ENCODE measurements at regions not wholly inside any gene's neighbourhood (a gene's known extent, or its start where the extent isn't known, plus 50 kb on each side); places are given as distances from the start of the nearest gene placed in this dataset.

DNA sequence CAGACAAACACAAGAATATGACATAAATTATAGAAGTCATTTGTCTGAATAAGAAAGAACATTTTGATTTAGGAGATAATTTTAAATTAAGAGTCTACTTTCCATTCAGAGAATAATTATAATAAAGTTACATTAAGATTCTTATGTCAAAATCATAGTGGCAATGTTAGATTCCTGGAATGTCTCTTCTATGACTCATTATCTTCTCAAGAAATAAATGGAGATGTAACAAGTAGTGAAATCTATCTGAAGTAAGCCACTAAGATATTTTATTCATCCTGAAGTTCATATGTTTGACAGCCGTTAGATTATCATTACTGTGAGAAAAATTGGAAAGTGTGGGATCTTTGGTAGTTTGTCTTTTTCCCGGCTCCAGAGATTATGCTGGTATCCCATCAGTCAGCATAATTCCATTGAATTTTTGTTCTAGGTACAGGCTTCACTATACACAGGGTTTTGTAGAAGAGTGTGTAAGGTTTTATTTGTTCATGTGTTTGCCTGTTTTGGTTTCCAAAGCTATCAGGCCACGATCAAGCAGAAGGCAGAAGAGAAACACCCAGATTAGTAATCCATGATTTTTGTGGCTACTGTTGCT is 1246.6 kb upstream of the LRRTM1 start:
- no peak for DNase-seq

DNA sequence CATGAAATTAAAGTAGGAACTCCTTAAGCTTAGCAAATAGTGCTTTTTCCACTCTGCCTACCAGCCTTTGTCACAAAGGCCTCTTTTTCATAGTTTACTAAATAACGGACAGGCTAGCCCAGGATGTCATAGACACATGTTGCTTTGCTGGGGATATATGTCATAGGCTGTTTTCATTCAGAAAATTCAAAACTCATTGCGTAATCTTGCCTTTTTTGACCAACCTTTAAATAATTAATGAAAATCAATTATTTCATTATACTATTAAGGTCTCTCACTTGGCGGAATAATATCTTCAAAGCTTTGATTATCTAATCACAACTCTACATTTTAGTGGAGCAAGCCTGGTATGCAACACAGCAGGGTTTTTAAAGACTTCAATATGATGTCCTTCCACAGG is 1245.7 kb upstream of the LRRTM1 start:
- DNase-seq, result no peak

DNA sequence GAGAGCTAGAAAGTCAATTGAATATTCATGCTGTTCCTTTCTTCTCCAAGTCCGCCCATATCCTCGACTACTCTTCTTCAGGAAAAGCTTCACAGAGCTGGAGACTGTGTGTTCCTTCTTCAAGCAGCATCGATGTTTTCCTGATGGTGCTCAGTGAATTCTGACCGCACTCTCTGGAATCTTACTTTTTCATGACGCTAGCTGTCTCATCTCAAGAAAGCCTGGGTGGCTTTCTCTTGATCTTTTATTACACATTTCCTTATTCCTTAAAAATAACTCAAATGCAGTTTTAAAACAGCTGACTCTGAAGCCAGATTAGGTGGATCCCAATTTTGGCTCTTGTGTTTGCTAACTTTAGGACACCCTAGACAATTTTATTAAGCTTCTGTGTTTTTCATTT is 1245.1 kb upstream of the LRRTM1 start:
- DNase-seq, result no peak

DNA sequence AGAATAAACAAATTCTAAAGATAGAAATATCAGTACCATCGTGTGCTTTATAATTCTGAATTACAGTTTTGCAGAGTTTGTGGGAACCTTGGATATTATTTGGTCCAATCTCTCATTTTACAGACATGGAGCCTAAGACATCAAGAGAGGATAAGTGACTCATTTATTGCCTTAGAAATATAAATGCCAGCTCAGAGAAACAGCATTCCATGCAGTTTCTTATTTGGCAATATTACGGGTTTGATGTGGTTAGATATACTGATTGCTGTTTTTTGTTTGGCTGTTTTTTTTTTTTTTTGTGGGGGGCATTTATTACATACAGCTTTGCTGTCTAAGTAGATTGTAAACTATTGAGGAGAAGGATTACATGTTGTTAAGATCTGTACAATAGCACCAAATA is 1241.1 kb upstream of the LRRTM1 start:
- DNase-seq, result no peak

DNA sequence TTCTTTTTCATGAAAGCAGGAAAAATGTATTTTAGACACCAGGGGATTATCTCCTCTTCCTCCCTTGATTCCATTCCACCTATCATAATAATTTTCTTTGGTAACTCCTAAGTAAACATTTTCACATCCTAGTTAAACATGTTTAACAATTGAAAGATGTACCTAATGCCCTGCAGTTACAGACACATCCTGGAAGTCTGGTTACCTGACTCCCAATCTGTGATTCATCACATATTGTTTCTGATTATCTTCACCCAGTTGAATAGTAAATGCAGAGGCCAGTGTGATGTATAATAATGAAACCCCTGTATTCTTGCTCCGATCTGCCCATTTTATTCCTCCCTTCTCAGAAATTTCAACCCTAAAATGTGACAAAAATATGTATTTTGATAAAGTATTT is 1237.6 kb upstream of the LRRTM1 start:
- no peak for DNase-seq

DNA sequence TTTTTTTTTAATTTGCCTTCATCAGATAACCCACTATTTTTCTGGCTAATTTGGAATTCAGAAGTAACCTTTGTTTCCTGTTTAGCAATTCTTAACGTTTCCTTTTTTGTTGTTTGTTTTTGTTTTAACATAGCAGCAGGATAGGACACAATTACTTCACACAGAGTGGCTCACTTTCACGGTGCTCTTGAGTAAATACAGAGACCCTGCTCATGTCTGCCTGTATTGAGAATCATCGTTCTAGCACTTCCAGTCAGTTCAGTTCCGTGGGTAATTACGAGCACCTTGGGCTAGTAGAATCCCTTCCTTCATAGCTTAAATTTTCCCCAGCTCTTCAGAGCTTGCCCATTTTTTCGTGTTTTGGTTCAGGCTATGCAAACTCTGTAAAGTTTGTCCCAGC is 1225.4 kb upstream of the LRRTM1 start:
- DNase-seq, result no peak

DNA sequence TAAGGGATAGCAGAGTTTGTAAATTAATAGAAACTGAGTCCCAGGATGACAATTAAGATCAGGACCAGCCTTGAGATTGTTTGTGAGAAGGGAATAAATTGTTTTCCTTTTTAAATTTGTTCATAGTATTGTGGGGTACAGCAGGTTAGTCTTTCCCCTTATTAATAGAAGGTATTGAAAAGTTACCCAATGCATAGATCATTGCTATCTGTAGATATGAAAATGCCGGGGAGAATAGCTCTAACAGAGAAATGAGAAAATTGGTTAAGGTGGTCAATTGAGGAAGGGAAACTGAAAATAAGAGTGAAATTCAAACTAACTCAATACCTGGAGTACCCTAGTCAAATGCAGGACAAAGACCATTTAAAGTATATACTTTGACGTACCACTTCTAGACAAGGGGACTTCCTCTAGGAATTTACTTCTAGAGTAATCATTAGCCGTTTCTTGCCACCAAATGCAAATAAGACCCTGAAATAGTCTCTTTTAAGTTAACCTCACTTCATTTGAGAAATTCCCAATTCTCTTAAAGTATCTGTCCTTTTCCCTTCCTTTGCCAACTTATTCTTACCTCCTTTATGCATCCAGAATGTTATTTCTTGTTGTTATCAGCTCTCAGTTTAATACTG is 1224.4 kb upstream of the LRRTM1 start:
- DNase-seq, result no peak

DNA sequence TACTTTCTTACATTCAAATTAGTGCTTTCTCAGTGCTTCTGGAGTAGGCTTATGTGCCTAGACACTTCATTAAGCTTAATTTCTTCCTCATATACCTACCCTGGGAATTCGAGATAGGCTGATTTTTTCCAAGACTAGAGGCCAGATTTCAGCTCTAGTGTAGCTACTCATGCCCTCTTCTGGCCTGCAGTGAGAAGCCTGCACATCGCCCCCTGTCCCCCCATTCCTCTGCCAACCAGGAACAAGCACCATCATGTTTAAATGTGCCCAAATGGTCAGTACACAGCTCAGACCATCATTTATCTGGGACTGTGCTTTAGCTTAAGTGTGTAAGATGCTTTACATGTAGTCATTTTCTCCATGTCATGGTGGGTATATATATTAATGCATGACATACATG is 1218.8 kb upstream of the LRRTM1 start:
- no peak for DNase-seq

DNA sequence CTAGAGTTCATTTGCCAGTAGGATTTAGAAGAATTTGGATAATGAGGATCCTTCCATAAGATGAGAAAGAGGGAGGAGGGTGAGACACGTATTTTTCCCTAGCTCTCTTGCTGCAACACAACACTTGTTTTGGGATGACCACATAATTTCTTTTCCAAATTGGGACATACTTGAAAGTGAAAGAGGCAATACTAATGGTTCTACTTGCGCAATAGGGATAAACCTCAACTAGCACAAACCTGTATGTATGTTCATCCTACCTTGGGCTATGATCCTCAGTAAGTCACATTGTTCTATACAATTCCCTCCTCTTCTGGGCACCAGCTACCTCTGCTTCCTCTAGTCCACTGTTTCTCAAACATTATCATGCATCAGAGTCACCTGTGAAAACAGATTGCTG is 1208.8 kb upstream of the LRRTM1 start:
- DNase-seq, result no peak

DNA sequence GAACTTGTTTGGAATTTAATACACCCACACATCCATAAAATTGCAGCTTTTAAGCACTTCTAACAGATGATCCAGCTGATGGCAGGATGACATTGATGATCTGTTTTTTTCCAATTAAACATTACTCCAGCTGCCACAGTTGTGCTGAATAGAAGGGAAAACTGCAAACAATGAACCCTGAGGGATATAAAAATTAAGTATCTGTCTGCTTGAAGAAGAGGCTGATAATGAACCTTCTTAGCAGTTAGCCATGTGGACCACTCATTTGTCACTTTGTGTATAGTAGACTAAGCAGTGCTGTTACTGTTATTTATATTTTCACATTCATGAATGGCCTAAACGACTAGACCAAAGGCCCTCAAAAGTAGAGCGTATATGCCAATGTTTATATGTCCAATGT is 1201.0 kb upstream of the LRRTM1 start:
- DNase-seq, result no peak

DNA sequence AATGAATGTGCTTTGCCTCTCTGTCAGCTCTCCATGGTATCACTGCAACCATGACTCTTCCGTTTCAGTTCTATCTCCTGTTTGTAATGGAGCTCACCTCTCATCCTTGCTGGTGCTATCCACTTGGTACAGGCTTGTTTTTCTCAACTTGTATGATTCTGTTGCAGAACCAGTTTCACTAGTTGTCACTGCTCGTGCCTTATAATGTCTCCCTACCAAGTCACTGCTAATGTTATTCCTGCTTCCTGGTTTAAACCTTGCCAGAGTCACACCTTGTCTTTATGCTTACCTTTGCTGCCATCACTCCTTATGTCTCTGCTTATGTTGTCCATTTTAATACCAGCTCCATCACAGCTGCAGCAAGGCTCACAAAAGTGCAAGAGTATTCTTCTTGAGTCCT is 1191.0 kb upstream of the LRRTM1 start:
- DNase-seq, result no peak

DNA sequence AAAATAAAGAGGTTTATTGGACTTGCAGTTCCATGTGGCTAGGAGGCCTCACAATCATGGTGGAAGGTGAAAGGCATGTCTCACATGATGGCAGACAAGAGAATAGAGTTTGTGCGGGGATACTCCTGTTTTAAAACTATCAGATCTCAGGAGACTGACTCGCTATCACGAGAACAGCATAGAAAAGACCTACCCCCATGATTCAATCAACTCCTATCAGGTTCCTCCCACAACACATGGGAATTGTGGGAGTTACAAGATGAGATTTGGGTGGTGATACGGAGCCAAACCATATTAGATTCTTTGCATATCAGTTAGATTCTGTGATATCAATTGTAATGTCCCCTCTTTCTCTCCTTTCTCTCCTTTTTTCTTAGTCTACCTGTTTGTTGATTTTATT is 1178.7 kb upstream of the LRRTM1 start:
- no peak for DNase-seq

DNA sequence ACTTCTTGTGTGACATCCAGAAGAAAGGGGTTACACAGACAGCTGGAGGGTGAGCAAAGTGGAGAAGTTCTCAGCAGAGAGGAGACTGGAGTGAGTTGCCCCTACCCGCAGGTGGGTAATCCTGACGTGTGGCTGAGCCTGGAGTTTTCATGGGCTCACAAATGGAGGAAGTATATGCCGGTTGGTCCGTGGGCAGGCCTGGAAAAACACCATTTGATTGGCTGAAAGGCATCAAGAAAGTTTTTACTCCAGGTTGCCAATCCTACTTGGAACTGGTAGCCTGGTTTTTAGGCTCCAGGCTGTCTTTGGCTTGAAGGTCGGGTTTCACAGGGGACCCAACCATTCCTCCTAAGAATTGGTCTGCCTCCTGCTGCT is 1177.4 kb upstream of the LRRTM1 start:
- peak; percentile 71 for DNase-seq

DNA sequence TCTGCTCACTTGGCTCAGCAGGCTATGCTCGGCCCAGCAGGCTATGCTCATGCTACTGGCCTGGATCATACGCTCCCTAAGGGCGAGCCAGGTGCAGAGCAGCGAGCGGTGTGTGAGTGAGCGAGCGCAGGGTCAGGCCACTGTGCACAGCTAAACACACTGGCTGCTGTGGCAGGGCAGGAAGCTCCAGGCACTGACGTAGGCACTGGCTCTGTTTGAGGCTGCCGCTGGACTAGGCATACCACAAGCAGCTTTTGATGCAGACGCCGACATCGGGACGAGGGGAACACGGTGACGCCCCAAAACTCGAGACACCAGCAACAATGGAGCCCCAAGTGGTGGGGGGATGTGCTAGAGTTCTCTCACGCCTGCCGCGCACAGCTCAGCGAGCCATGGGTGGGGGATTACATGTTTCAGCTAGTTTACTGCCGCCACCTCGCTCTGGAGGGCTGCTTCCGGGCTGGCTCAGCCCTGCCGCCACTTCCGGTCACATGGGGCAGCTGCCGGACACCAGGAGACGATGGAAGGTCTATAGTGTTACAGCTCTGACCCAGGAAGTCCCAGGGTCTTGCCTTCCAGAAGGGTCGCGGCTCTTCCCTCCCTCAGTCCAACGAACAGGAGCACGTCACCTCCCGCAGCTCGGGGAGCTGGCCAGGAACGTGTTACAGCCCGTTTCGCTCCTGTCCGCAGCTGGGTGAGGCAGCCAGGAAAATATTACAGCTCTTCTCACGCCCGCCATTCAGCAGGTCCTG is 1176.9 kb upstream of the LRRTM1 start:
- peak; percentile 95 for DNase-seq

DNA sequence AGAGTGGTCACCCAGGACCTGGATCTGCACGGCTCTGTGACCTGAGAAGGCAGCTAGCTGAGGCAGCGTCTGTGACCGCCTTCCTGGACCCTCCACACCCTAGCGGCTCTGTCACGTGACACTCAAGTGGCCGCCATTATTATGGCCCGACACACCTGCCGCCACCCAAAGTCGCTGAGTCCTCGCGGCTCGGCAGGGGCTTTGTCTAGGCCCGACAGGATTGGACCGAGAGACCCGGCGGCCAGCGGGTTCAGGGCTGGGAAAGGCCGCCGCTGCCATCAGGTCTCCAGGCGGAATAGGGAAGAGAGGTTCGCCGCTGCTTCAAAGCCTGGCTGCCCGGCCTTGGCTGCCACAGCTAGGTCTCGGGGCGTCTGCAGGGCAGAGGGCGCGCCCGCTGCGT is 1162.5 kb upstream of the LRRTM1 start:
- DNase-seq, result no peak

DNA sequence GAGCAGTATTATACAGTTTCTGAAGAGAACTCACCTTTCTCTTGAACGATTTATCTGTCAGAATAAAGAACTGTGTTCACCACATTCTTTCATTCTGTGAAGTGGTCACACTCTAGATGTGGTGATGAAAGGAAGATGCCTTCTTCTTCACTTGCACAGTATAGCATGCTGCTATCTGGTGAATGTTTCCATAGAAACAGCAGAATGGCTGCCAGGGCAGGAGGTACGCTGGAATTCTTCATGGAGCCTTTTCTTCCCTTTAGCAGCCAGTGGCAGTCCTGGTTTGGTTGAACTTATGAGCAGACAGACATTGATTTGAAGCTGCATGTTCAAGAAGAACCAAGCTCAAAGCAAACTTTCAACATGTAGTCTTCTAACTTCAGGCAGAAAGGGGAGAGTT is 1157.9 kb upstream of the LRRTM1 start:
- DNase-seq, result no peak

DNA sequence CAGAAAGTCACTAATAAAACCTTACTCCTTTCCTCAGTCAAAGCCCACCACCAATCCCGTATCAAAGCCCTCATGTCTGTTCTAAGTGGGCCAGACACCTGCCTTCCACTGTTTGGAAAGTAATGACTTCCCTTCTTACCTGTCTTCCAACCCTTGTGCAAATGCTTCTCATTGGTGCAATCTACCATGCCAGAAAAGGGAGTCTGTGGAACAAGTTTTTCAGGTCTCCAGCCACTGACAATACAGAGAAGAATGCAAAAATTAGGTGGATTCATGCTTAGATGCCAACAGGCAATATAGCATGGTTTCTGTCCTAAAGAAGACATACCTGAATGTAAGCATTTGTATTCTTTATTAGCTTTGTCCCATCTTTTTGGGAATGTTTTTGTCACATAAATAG is 1140.6 kb upstream of the LRRTM1 start:
- DNase-seq, result no peak

DNA sequence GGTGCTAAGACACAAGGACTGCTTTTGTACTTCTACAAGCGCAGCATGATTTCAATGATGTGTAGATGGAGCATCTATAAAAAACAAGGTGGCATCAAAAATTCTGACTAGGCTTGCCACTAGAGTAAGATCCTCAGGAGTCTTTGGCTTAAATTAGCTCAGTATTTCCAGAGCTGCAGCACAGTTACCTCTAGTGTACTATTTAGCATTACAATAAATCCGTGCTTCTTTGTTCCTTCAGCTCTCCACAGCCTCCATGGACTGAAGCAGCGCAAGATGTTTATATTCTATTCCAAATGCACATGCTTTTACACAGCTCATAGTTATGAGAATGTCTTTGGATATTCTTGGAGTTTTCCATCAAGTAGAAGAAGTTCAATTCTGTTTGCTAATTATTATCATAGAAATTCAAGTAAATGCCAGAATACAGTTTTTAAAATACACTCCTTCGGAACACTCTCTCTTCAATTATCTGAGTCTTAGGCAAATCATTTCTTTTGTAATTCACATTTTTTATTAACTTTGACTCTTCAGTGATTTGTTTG is 1133.0 kb upstream of the LRRTM1 start:
- no peak for DNase-seq

DNA sequence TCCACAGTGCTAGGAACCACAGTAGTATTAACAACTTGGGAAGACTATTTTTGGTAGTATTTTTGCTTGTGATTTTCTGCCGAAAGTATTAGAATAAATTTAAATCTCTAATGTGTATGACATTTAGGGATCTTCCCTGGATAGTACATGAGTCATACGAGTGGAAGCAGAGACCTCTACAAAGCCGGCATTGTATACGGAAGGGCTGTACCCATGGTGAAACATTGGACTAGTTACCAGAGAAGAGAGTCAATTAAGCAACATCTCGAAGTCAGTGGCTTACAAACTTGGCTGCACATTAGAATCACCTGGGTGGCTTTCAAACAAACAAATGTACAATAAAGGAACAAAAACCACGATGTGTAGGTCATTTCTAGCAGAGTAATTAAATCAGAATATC is 1131.7 kb upstream of the LRRTM1 start:
- no peak for DNase-seq

DNA sequence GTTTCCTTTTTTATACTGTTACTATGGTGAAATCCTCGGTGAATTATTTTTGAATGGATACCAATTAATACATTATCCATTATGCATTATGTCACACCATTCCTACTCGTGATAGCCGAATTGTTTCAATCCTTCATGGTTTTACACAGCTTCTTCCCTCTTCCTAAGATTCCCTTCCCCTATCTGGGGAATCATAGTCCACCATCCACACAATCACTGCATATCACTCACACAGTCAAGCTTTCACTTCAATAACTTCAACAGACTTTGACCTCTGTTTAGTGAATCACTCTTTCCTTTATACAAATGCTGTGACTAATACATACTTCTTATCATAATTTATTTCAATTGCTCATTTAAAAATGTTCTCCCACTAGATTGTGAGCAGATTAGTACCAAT is 1108.1 kb upstream of the LRRTM1 start:
- DNase-seq, result no peak

DNA sequence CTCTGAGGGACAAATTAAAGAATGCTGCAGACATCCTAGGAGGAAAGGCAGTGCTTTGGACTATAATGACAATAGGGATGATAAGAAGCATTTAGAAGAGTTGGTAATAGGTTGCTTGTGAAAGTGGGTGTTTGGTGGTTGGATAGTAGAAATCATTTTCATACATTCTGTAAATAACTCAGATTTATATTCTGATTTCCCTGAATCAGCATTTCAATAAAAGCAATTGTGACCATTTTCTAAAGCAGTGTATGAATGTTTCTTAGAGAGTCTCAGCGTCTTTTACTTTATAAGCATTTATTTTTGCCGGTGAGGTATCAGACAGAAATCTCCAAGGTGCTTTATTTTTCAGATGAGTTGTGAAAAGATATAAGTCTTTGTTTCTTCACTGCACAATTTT is 1099.0 kb upstream of the LRRTM1 start:
- no peak for DNase-seq

DNA sequence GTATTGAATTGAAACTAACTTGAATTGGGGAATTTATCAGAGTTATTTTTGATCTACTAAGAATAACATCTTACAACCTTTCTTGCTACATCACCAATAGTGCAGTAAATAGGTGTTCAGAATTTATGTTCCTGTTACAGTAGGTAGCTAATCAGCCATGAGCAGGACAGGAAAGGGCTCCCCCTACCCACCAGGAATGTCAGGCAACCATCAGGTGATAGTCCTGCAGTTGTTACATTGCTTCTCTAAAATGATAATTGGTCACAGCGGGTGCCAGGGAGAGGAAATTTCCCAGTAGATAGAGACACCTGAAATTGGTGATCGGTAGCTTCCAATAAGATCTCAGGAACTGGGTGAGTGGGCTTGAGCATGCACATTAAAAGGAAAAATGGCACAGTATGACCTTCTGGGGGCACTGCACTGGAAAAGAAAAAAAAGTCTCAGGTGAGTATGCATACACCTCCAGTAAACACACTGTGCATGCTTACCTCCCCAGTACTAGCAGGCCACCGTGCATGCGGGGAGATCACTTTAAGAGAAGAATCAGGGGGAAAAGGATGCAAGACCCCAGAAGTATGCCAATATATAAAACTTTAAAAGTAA is 1092.0 kb upstream of the LRRTM1 start:
- DNase-seq, result no peak

DNA sequence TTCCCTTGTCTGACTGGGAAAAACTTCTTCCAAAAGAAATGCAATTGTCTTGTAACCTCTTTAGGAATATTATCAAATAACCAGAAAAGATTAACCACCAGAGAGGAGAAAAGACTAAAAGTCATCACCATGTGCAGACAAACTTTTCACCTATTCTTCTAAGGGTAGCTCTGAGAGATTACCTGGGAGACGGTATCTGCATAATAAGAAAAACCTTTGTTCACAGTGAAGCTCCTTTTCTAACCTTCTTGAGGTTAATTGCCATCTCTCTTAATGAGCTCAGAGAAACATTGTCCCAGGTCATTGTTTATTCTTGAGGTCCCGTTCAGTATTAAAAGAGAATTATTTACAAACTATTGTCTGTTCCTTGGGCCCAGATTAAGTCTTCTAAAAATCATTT is 1091.2 kb upstream of the LRRTM1 start:
- no peak for DNase-seq

DNA sequence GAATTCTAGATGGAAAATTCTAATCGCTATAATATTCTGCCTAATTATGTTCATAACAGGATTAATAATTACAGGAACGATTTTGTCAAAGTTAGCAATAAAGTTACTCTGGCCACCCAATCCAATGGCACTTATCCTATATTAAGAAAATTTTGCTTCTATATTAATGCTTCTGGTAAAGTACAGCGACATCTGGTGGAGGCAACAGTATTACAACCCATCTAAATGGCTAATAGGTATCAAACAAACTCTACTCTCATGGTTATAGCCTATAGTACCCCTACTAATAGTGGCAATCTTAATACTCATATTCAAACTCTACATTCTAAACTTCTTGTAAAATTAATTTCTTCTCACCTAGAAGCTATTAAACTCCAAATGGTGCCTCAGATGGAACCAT is 1084.7 kb upstream of the LRRTM1 start:
- DNase-seq, result no peak

All from NCI-H2227 treated with DMSO at 0.1 percent for 48 hours (cell line).